HL-60 (cell line): ENCODE measurements at regions not wholly inside any gene's neighbourhood (a gene's known extent, or its start where the extent isn't known, plus 50 kb on each side); places are given as distances from the start of the nearest gene placed in this dataset.

Experiments used
- GABPA ChIP-seq: IDR thresholded peaks from 2 replicates; pipeline ENCODE4 v1.6.1; 2012; ENCODE audit warnings: low read depth
- POLR2AphosphoS5 ChIP-seq: IDR thresholded peaks from 2 replicates; pipeline ENCODE4 v1.6.1; 2012; ENCODE audit warnings: low read depth
- REST ChIP-seq: IDR thresholded peaks from 2 replicates; pipeline ENCODE4 v1.6.1; 2012; ENCODE audit warnings: low read depth; ENCODE audit not compliant: insufficient replicate concordance
- SPI1 ChIP-seq: IDR thresholded peaks from 2 replicates; pipeline ENCODE4 v1.6.1; 2012; ENCODE audit warnings: low read depth, mild to moderate bottlenecking, borderline replicate concordance
- TF ChIP-seq, protein P1 (sequence below): IDR thresholded peaks from one replicate; pipeline ENCODE4 v1.5.1; 2011; ENCODE audit warnings: low read length, control low read depth, inconsistent platforms; ENCODE audit not compliant: insufficient read depth

DNA sequence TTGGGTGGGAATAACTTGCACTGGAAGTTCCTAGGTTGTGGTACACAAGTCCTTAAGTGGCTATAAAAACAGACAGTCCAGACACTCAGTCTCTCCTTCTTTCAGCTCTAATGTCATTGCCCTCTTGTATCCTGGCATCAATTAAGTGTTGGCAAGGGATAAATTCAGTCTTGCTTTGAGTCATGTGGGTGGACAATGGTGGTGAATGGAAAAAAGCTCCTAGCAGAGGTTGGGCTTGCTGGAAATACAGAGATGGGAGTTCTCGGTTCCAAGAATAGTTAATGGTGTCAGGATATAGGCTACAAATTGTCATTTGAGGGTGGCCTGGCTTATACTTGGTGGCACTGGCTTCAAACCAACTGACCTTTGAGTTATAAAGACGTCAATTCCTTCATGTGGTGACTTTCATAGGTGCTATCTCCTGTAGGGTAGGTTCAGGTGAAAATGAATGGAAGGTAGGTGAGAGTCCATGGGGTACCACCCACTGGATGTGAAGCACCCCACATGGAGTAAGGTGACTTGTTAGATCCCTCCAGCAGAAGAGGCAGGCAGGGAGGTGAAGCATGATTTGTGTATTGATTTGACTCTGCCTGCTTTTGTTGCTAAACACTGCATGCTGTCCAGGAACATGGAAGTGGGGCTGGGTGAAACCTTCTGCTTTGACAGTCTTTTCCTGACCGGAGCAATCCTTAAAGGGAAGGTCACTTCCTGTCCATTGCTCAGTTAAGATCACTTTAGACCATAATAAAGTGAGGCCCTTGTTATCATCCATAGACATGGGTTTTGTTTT, 102.0 kb downstream of the LACC1 start:
- TF ChIP-seq, protein P1, sequence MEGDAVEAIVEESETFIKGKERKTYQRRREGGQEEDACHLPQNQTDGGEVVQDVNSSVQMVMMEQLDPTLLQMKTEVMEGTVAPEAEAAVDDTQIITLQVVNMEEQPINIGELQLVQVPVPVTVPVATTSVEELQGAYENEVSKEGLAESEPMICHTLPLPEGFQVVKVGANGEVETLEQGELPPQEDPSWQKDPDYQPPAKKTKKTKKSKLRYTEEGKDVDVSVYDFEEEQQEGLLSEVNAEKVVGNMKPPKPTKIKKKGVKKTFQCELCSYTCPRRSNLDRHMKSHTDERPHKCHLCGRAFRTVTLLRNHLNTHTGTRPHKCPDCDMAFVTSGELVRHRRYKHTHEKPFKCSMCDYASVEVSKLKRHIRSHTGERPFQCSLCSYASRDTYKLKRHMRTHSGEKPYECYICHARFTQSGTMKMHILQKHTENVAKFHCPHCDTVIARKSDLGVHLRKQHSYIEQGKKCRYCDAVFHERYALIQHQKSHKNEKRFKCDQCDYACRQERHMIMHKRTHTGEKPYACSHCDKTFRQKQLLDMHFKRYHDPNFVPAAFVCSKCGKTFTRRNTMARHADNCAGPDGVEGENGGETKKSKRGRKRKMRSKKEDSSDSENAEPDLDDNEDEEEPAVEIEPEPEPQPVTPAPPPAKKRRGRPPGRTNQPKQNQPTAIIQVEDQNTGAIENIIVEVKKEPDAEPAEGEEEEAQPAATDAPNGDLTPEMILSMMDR, result no peak
- TF ChIP-seq REST (no peak), GABPA (no peak), POLR2AphosphoS5 (no peak), SPI1 (no peak)
